SW480 (cell line): ENCODE measurements at regions not wholly inside any gene's neighbourhood (a gene's known extent, or its start where the extent isn't known, plus 50 kb on each side); places are given as distances from the start of the nearest gene placed in this dataset.

Experiments used
- DNase-seq: peaks from one replicate; pipeline ENCODE4 v3.0.0-alpha.2; 2016; ENCODE audit warnings: low spot score

GRCh38 chr2:149743842-149744448, 156.4 kb upstream of the MMADHC start:
- DNase-seq, result peak; percentile 26

- peak; percentile 89 for DNase-seq
These were observed 154.1 kb upstream of the MMADHC start for GRCh38 chr2:149741646-149742045.

GRCh38 chr2:149740490-149740889, 152.9 kb upstream of the MMADHC start:
- no peak for DNase-seq

GRCh38 chr2:149739883-149740265, 152.3 kb upstream of the MMADHC start:
- DNase-seq, result no peak

- DNase-seq, result no peak
These were observed 151.8 kb upstream of the MMADHC start for GRCh38 chr2:149739171-149739882.

GRCh38 chr2:149738767-149739166, 151.2 kb upstream of the MMADHC start:
- DNase-seq, result no peak

GRCh38 chr2:149737896-149738295, 150.3 kb upstream of the MMADHC start:
- no peak for DNase-seq

GRCh38 chr2:149735237-149735958, 147.8 kb upstream of the MMADHC start:
- DNase-seq, result no peak

- no peak for DNase-seq
These were observed 146.5 kb upstream of the MMADHC start for GRCh38 chr2:149733936-149734685.

- DNase-seq, result no peak
These were observed 145.2 kb upstream of the MMADHC start for GRCh38 chr2:149732730-149733290.

GRCh38 chr2:149732001-149732685, 144.6 kb upstream of the MMADHC start:
- no peak for DNase-seq

GRCh38 chr2:149731079-149731478, 143.5 kb upstream of the MMADHC start:
- DNase-seq, result no peak

GRCh38 chr2:149729586-149729985, 142.0 kb upstream of the MMADHC start:
- no peak for DNase-seq

GRCh38 chr2:149727927-149728326, 140.4 kb upstream of the MMADHC start:
- DNase-seq, result no peak

- DNase-seq, result no peak
These were observed 137.7 kb upstream of the MMADHC start for GRCh38 chr2:149725234-149725633.

GRCh38 chr2:149724091-149724490, 136.5 kb upstream of the MMADHC start:
- DNase-seq, result no peak

GRCh38 chr2:149720615-149721014, 133.0 kb upstream of the MMADHC start:
- DNase-seq, result no peak

- no peak for DNase-seq
These were observed 132.1 kb upstream of the MMADHC start for GRCh38 chr2:149719695-149720094.

- DNase-seq, result no peak
These were observed 129.1 kb upstream of the MMADHC start for GRCh38 chr2:149716687-149717086.

- DNase-seq, result no peak
These were observed 128.3 kb upstream of the MMADHC start for GRCh38 chr2:149715894-149716293.

GRCh38 chr2:149715005-149715592, 127.5 kb upstream of the MMADHC start:
- DNase-seq, result peak; percentile 50
